Astrocyte (in vitro differentiated cells and primary cell): ENCODE measurements at regions not wholly inside any gene's neighbourhood (a gene's known extent, or its start where the extent isn't known, plus 50 kb on each side); places are given as distances from the start of the nearest gene placed in this dataset.

Experiments used
- DNase-seq: peaks from one replicate; pipeline ENCODE4 v3.0.0-alpha.2; 2010; ENCODE audit warnings: low read depth
- FAIRE-seq: peaks from 2 replicates; lab custom pipeline; 2011; peaks lifted over from hg19 to GRCh38; lab: Jason Lieb, UNC
- H2AFZ ChIP-seq: 2 replicates; pipeline ENCODE4 v1.6.0; 2012; ENCODE audit warnings: low read depth, low read length, inconsistent platforms
- H3K27ac ChIP-seq: 2 replicates; pipeline ENCODE4 v1.5.1; 2011; ENCODE audit warnings: low read depth, low read length, inconsistent platforms
- H3K27me3 ChIP-seq: 2 replicates; pipeline ENCODE4 v1.6.0; 2011; ENCODE audit warnings: low read length, inconsistent platforms; ENCODE audit not compliant: insufficient read depth
- H3K36me3 ChIP-seq: 2 replicates; pipeline ENCODE4 v1.5.1; 2011; ENCODE audit warnings: low read length, inconsistent platforms; ENCODE audit not compliant: insufficient read depth
- H3K4me1 ChIP-seq: 2 replicates; pipeline ENCODE4 v1.5.1; 2011; ENCODE audit warnings: low read length, inconsistent platforms; ENCODE audit not compliant: insufficient read depth
- H3K4me2 ChIP-seq: 2 replicates; pipeline ENCODE4 v1.6.0; 2012; ENCODE audit warnings: low read length, inconsistent platforms
- H3K4me3 ChIP-seq: 2 replicates; pipeline ENCODE4 v1.5.1; 2011; ENCODE audit warnings: low read depth, mild to moderate bottlenecking, low read length, inconsistent platforms; ENCODE audit not compliant: insufficient read depth
- H3K79me2 ChIP-seq: 2 replicates; pipeline ENCODE4 v1.6.0; 2012; ENCODE audit warnings: mild to moderate bottlenecking, low read length, inconsistent platforms; ENCODE audit not compliant: insufficient read depth
- H3K9ac ChIP-seq: 2 replicates; pipeline ENCODE4 v1.6.0; 2012; ENCODE audit warnings: mild to moderate bottlenecking, low read length, inconsistent platforms
- H3K9me3 ChIP-seq: 2 replicates; pipeline ENCODE4 v1.5.1; 2012; ENCODE audit warnings: low read depth, mild to moderate bottlenecking, low read length, inconsistent platforms; ENCODE audit not compliant: insufficient read depth
- H4K20me1 ChIP-seq: 2 replicates; pipeline ENCODE4 v1.6.0; 2012; ENCODE audit warnings: low read length, inconsistent platforms; ENCODE audit not compliant: insufficient read depth
- H3K27ac Mint-ChIP-seq: one replicate; pipeline ENCODE4 v1.8.0; 2021; ENCODE audit warnings: mild to moderate bottlenecking, mixed read lengths; ENCODE audit not compliant: unreplicated experiment
- H3K27me3 Mint-ChIP-seq: one replicate; pipeline ENCODE4 v1.8.0; 2021; ENCODE audit warnings: low read depth, mixed read lengths; ENCODE audit not compliant: unreplicated experiment
- H3K36me3 Mint-ChIP-seq: one replicate; pipeline ENCODE4 v1.8.0; 2021; ENCODE audit warnings: low read depth, mixed read lengths; ENCODE audit not compliant: unreplicated experiment
- H3K4me1 Mint-ChIP-seq: one replicate; pipeline ENCODE4 v1.8.0; 2021; ENCODE audit warnings: low read depth, mixed read lengths; ENCODE audit not compliant: unreplicated experiment
- H3K4me3 Mint-ChIP-seq: one replicate; pipeline ENCODE4 v1.8.0; 2021; ENCODE audit warnings: mild to moderate bottlenecking, moderate library complexity, mixed read lengths; ENCODE audit not compliant: unreplicated experiment
- H3K9me3 Mint-ChIP-seq: one replicate; pipeline ENCODE4 v1.8.0; 2021; ENCODE audit warnings: mild to moderate bottlenecking, mixed read lengths; ENCODE audit not compliant: unreplicated experiment
- CTCF ChIP-seq: IDR thresholded peaks from 2 replicates; pipeline ENCODE4 v1.5.1; 2011; ENCODE audit warnings: low read depth, mild to moderate bottlenecking, inconsistent platforms, low read length, moderate library complexity; ENCODE audit not compliant: insufficient read depth
- EZH2 ChIP-seq: IDR thresholded peaks from 2 replicates; pipeline ENCODE4 v1.6.1; 2012; ENCODE audit warnings: mild to moderate bottlenecking, low read length, inconsistent platforms; ENCODE audit not compliant: insufficient read depth

- Histone ChIP-seq H3K27ac (no peak overlapping the region), H3K4me2 (no peak overlapping the region), H3K79me2 (no peaks in the 10 kb centered on the region), H3K36me3 (no peaks in the 10 kb centered on the region), H3K27me3 (peaks cover 9% of the 10 kb centered on the region), H3K4me3 (no peak overlapping the region), H2AFZ (no peak overlapping the region), H3K9ac (no peak overlapping the region), H3K9me3 (no peaks in the 10 kb centered on the region), H4K20me1 (no peaks in the 10 kb centered on the region), H3K4me1 (peaks cover 18% of the 10 kb centered on the region)
- Mint-ChIP-seq H3K36me3 (no peaks in the 10 kb centered on the region), H3K27me3 (peaks cover 33% of the 10 kb centered on the region), H3K27ac (no peak overlapping the region), H3K4me3 (no peak overlapping the region), H3K9me3 (peaks cover 2% of the 10 kb centered on the region), H3K4me1 (peaks cover 13% of the 10 kb centered on the region)
- no peak for FAIRE-seq
- TF ChIP-seq EZH2 (no peak), CTCF (no peak)
- DNase-seq: no peak
These were observed 148.3 kb downstream of the SEC61B start for GRCh38 chr9:99370376-99370775.

GRCh38 chr9:99371376-99371775, 149.3 kb downstream of the SEC61B start:
- Mint-ChIP-seq H3K4me3 (no peak overlapping the region), H3K27ac (no peak overlapping the region), H3K9me3 (no peaks in the 10 kb centered on the region), H3K4me1 (peaks cover 11% of the 10 kb centered on the region), H3K27me3 (peaks cover 32% of the 10 kb centered on the region), H3K36me3 (no peaks in the 10 kb centered on the region)
- Histone ChIP-seq H3K9me3 (no peaks in the 10 kb centered on the region), H3K79me2 (no peaks in the 10 kb centered on the region), H3K36me3 (no peaks in the 10 kb centered on the region), H2AFZ (no peak overlapping the region), H3K4me3 (no peak overlapping the region), H3K27me3 (peaks cover 9% of the 10 kb centered on the region), H4K20me1 (no peaks in the 10 kb centered on the region), H3K27ac (no peak overlapping the region), H3K4me2 (no peak overlapping the region), H3K4me1 (peaks cover 13% of the 10 kb centered on the region), H3K9ac (no peak overlapping the region)
- TF ChIP-seq EZH2 (no peak), CTCF (no peak)
- FAIRE-seq (no peak), DNase-seq (no peak)

GRCh38 chr9:99373912-99374311, 151.8 kb downstream of the SEC61B start:
- Histone ChIP-seq H3K9me3 (no peaks in the 10 kb centered on the region), H3K9ac (no peak overlapping the region), H3K36me3 (no peaks in the 10 kb centered on the region), H3K79me2 (no peaks in the 10 kb centered on the region), H3K27me3 (peaks cover 11% of the 10 kb centered on the region), H3K4me3 (no peak overlapping the region), H3K4me2 (no peak overlapping the region), H2AFZ (no peak overlapping the region), H4K20me1 (no peaks in the 10 kb centered on the region), H3K27ac (no peak overlapping the region), H3K4me1 (peaks cover 4% of the 10 kb centered on the region)
- Mint-ChIP-seq H3K4me1 (peaks cover 17% of the 10 kb centered on the region), H3K27me3 (peaks cover 30% of the 10 kb centered on the region), H3K36me3 (no peaks in the 10 kb centered on the region), H3K27ac (no peak overlapping the region), H3K9me3 (no peaks in the 10 kb centered on the region), H3K4me3 (no peak overlapping the region)
- TF ChIP-seq EZH2 (no peak), CTCF (no peak)
- FAIRE-seq: no peak
- DNase-seq: no peak
